ENCODE measurements at regions not wholly inside any gene's neighbourhood (a gene's known extent, or its start where the extent isn't known, plus 50 kb on each side); places are given as distances from the start of the nearest gene placed in this dataset.

DNA sequence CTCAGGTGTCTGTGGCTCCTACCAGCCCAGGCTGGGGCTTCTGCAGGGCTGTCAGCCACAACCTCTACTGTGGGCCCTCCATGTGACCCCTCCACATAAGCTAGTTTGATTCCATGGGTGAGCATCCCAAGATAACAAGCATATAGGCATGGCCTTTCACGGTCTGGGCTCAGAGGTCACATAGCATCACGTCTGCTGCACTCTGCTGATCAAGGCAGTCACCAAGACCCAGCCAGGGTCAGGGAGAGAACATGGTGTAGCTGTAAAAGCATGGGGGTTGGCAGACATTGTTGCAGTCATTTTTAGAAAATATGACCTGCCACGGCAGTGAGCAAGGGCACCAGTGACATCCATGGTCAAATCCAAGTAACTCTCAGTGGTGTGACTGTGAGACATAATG, 698.8 kb downstream of the UQCRFS1 start:
- H3K27me3 Mint-ChIP-seq (ENCODE audit: low read depth): no peaks in the 10 kb centered on the region
- no peaks in the 10 kb centered on the region for H3K36me3 Mint-ChIP-seq (ENCODE audit: low read depth)
- no peak overlapping the region for H3K27ac Mint-ChIP-seq (ENCODE audit: unreplicated experiment)
- H3K4me1 Mint-ChIP-seq: no peaks in the 10 kb centered on the region
- DNase-seq (ENCODE audit: low read depth, low spot score): no peak
- TF ChIP-seq, protein P1, sequence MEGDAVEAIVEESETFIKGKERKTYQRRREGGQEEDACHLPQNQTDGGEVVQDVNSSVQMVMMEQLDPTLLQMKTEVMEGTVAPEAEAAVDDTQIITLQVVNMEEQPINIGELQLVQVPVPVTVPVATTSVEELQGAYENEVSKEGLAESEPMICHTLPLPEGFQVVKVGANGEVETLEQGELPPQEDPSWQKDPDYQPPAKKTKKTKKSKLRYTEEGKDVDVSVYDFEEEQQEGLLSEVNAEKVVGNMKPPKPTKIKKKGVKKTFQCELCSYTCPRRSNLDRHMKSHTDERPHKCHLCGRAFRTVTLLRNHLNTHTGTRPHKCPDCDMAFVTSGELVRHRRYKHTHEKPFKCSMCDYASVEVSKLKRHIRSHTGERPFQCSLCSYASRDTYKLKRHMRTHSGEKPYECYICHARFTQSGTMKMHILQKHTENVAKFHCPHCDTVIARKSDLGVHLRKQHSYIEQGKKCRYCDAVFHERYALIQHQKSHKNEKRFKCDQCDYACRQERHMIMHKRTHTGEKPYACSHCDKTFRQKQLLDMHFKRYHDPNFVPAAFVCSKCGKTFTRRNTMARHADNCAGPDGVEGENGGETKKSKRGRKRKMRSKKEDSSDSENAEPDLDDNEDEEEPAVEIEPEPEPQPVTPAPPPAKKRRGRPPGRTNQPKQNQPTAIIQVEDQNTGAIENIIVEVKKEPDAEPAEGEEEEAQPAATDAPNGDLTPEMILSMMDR (conservative IDR thresholded peaks at IDR 0.05): no peak
- no peak overlapping the region for H3K4me3 Mint-ChIP-seq
- no peaks in the 10 kb centered on the region for H3K9me3 Mint-ChIP-seq

DNA sequence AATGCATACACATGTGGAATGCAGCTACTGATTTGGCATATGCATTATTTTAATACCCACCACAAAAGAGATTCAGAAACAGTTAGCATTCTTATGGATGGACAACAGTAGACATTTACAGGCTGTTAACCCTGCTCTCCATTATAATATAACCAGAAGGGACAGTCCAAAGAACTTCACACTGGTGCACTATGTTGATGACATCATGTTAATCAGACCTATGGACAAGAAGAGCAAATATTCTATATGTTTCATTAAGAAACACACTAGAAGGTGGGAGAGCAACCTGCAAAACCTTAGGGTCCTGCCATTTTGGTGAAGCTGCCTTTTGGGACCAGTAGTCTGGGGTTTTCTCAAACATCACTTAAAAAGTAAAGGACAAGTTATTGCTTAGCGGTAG, 701.3 kb downstream of the UQCRFS1 start:
- no peaks in the 10 kb centered on the region for H3K27me3 Mint-ChIP-seq (ENCODE audit: low read depth)
- H3K36me3 Mint-ChIP-seq (ENCODE audit: low read depth): no peaks in the 10 kb centered on the region
- no peaks in the 10 kb centered on the region for H3K9me3 Mint-ChIP-seq
- TF ChIP-seq, protein P1 (conservative IDR thresholded peaks at IDR 0.05): no peak
- H3K27ac Mint-ChIP-seq (ENCODE audit: unreplicated experiment): no peak overlapping the region
- DNase-seq (ENCODE audit: low read depth, low spot score): no peak
- H3K4me3 Mint-ChIP-seq: no peak overlapping the region
- H3K4me1 Mint-ChIP-seq: no peaks in the 10 kb centered on the region

DNA sequence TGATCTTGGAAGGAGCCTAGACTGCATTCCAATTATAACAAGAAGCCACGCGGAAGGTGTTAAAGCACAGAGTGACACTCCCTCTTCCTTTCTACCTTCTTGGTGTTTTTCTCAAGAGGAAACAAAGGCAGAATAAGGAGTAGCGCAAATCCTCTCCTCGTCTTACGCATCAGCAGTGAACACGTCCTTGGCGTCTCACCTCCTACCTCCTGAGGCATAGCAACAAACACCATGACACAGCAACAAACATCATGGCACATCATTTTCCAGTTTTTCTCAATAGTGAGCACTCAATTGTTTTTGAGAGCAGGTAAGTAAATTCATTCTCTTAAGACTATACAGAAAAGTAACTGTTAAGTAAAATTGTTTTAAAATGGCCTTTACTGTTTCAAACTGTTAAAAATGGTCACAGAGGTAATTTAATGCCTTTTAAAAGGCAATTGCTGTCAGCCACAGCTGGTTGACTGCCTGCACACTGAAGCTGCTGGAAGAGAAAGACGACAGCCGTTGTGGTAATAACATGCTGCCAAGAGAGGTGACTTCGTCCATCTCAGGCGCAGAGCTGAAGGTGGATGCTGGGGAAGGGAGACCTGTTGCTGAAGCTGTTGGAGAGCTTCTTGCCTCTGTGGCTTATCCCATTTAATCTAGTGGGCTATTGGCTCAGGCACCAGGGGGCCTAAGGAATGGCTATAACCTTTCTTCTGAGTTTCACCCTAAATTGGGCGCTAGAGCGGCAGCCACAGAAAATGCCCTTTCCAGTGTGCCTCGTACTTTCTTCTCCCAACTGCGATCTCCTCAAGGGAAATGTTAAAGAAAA, 703.7 kb downstream of the UQCRFS1 start:
- TF ChIP-seq, protein P1 (conservative IDR thresholded peaks at IDR 0.05): no peak
- H3K36me3 Mint-ChIP-seq (ENCODE audit: low read depth): no peaks in the 10 kb centered on the region
- H3K27ac Mint-ChIP-seq (ENCODE audit: unreplicated experiment): no peak overlapping the region
- H3K27me3 Mint-ChIP-seq (ENCODE audit: low read depth): no peaks in the 10 kb centered on the region
- no peaks in the 10 kb centered on the region for H3K4me1 Mint-ChIP-seq
- H3K4me3 Mint-ChIP-seq: no peak overlapping the region
- DNase-seq (ENCODE audit: low read depth, low spot score): no peak
- H3K9me3 Mint-ChIP-seq: peaks cover 2% of the 10 kb centered on the region

DNA sequence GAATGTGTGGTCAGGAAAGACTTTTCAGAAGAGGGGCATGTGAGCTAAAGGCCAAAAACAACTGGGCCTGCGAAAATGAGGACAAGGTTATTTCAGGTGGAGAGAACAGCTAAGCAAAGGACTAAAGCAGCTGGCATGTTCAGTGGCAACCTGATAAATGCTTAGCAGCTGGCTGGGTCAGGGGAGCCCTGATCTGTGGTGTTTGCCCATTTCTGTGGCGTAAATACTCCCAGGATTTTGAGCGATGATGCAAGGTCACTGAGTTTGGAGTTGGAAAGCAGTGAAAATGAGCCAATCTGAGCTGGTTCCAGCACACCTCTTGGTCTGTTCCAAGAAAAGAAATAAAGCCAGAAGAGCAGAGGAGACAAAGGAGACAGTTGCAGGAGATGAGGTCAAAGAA, 704.3 kb downstream of the UQCRFS1 start:
- Mint-ChIP-seq H3K27me3 (ENCODE audit: low read depth) (no peaks in the 10 kb centered on the region), H3K4me1 (no peaks in the 10 kb centered on the region), H3K4me3 (no peak overlapping the region), H3K9me3 (peaks cover 2% of the 10 kb centered on the region), H3K27ac (ENCODE audit: unreplicated experiment) (no peak overlapping the region), H3K36me3 (ENCODE audit: low read depth) (no peaks in the 10 kb centered on the region)
- no peak for DNase-seq (ENCODE audit: low read depth, low spot score)
- TF ChIP-seq, protein P1 (conservative IDR thresholded peaks at IDR 0.05): no peak

DNA sequence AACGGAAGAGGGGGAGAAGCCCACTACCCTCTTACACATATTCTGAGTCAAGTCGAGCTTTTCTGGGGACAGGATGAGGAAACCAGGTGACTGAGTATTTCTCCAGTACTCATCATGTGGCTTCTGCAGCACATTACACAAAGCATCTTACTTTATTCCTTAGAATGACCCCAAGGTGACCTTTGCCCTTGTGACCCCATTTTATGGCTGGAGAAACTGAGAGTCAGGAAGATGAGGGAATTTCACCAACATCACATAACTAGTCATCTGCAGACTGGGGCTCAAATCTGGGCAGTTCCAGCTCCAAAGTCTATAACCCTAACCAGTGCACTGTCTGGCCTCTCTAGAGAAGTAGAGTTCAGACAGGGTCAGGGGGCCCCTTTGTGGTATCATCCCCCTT, 707.0 kb downstream of the UQCRFS1 start:
- DNase-seq (ENCODE audit: low read depth, low spot score): no peak
- peaks cover 14% of the 10 kb centered on the region for H3K4me1 Mint-ChIP-seq

More for the DNA sequence above, 707.0 kb downstream of the UQCRFS1 start:
- Mint-ChIP-seq H3K4me3 (no peak overlapping the region), H3K9me3 (peaks cover 2% of the 10 kb centered on the region), H3K27ac (ENCODE audit: unreplicated experiment) (no peak overlapping the region), H3K27me3 (ENCODE audit: low read depth) (no peaks in the 10 kb centered on the region), H3K36me3 (ENCODE audit: low read depth) (no peaks in the 10 kb centered on the region)
- TF ChIP-seq, protein P1 (conservative IDR thresholded peaks at IDR 0.05): no peak
